ENCODE measurements at regions not wholly inside any gene's neighbourhood (a gene's known extent, or its start where the extent isn't known, plus 50 kb on each side); places are given as distances from the start of the nearest gene placed in this dataset.
A peak's percentile ranks its signal among the peaks of the same experiment; 100 is the strongest.
"Not testable (repeated sequence)": the region's sequence is repeated elsewhere in the genome, so short reads cannot be mapped to it uniquely, and the experiment has no call there.

DNA sequence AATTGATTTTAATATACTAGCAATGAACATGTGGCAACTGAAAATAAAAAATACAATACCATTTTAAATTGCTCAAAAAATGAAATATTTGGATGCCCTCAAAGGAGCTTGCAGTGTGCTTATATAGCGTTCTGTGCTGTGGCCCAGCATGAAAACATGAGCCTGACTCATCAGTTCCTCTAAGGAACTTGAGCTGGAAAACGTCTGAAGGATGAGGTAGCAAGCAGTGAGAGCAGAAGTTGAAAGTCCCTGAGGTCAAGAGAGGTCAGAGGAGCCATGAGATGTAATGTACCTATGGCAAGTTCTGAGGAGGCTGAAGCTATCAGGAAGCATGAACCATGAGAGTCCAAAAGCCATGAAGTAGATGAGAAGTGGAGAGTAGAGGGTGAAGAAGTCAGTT, 59.7 kb downstream of the HMGB3 start:
- DNase-seq = no peak

- not testable (repeated sequence) for DNase-seq
Observed at GRCh38 chrX:151066373-151066772, 83.2 kb downstream of the HMGB3 start.

DNA sequence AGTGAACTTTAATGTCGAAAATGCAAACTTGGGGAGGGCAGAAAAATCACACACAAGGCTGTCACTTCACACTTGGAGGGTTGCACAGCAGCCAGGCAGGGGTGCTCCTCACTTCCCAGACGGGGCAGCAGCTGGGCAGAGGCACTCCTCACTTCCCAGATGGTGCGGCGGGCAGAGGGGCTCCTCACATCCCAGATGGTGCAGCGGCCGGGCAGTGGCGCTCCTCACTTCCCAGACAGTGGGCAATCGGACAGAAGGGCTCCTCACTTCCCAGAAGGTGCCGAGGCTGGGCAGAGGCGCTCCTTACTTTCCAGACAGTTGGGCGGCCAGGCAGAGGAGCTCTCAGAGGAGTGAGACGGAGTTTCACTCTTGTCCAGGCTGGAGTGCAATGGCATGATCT, 90.6 kb downstream of the HMGB3 start:
- DNase-seq = no peak

DNA sequence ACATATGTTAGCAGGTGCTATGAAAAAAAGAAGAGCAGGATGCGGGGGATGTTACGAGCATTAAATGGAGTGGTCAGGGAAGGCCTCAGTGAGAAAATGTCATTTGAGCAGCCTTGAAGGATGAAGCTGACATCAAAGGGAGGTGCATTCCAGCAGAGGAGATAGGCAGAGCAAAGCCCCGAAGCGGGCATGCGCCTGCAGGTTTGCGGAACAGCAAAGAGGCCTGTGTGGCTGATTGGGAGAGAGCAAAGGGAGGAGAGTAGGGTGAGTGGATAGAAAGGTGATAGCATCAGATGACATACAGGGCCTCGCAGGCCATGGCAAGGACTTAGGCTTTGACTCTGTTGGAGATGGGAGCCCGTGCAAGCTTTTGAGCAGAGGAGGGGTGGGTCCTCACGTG, 95.4 kb upstream of the GPR50 start:
- no peak for DNase-seq

GRCh38 chrX:151082077-151082948, 94.1 kb upstream of the GPR50 start:
- DNase-seq = peak; percentile 52

DNA sequence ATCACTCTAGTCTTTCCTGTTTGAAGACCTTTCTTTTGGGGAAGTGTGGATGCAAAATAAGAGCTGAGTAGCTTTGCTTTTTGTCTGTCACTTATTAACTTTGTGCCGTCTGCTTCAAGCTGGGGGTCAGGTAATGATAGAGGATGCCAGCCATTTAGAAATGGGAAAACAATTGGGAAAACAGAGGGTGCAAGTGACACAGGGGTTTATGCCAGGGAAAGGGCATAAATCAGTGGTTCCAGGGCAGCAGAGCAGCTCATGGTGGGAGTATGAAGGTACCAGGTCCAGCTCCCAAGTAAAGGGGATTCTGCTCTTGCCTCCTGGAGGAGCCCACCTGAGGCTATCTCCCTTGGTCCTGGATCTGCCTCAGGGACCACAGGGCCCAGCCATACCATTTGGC, 91.9 kb upstream of the GPR50 start:
- DNase-seq = no peak

DNA sequence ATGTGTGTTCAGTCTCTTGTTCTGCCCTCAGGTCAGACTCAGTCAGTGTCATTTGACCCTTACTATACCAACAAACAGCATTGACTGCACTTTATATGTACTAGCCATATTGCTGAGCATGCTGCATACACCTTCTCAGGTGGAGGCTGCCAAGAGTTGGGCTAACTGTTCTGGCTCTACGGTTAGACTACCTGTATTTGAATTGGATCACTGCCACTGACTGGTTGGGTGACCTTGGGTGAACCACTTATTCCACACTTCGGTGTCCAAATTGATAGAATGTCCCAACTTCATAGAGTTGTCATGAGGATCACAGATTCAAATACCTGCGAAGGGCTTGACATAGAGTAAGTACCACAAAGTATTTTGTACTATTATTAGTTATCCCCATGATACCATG, 91.2 kb upstream of the GPR50 start:
- DNase-seq = no peak

DNA sequence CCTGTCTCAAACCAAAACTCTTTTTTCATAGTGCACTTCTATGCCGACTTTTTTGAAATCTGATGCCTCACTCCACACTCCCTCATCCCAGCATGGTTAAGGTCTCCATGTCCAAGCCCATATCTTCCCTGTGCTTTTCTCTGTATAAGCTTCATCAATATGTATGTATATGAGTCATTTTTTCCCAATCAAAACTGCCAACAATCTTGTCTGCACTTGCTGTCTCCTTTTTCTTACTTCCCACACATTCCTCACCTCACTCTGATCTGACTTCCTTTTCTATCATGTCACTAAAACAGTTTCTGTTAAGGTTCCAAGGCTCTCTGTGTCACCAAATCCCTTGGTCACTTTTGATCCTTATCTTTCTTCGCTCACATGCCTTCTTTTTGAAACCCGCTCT, 88.2 kb upstream of the GPR50 start:
- no peak for DNase-seq

DNA sequence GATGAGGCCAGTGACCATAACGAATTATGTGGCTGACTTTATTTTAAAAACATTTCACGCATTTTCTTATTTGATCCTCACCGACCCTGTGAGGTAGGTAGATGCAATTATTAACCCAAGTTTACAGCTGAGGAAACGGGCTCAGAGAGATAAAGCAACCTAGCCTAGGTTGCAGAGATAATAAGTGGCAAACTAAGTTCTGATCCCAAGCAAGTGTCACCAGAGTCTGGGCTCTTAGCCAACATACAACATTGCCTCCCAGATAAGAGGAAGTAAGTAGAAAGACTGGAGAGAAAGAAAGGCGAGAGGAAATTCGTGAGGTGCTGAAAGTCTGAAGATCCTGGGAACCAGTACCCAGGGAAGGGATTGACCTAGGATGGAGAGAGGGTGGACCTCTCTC, 77.4 kb upstream of the GPR50 start:
- DNase-seq = peak; percentile 95

DNA sequence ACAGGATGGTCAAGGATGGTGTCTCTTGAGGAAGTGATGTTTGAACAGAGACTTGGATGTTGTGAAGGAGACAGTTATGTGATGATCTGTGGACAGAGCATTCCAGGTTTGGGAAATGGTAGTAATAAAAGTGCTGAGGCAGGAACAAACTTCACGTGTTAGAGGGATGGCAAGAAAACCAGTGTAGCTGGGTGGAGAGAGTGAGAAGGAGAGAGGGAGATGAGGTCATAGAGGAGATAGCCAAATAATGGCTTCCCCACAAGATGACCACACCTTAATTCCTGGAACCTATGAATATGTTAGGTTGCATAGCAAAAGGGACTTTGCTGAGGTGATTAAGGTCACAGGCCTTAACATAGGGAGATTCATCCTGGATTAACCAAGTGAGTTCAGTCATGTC, 75.6 kb upstream of the GPR50 start:
- peak; percentile 46 for DNase-seq

- not testable (repeated sequence) for DNase-seq
Observed at GRCh38 chrX:151113200-151113599, 63.2 kb upstream of the GPR50 start.
